Subcutaneous abdominal adipose tissue (tissue), 5 donors: ENCODE measurements at regions not wholly inside any gene's neighbourhood (a gene's known extent, or its start where the extent isn't known, plus 50 kb on each side); places are given as distances from the start of the nearest gene placed in this dataset.

Experiments
- H3K27ac ChIP-seq: one replicate; pipeline ENCODE4 v1.7.0; 2013; ENCODE audit warnings: low read depth, mild to moderate bottlenecking, inconsistent platforms, low read length, moderate library complexity
- H3K27me3 ChIP-seq, 5 donors: one replicate each; pipeline ENCODE4 v1.7.0; 2013; ENCODE audit warnings: low read length in 5 of 5, inconsistent platforms in 1 of 5; ENCODE audit not compliant: control insufficient read depth in 5 of 5, insufficient read depth in 4 of 5
- H3K36me3 ChIP-seq, 5 donors: one replicate each; pipeline ENCODE4 v1.7.0; 2013; ENCODE audit warnings: low read length in 5 of 5; ENCODE audit not compliant: control insufficient read depth in 5 of 5, insufficient read depth in 5 of 5
- H3K4me1 ChIP-seq, 5 donors: one replicate each; pipeline ENCODE4 v1.7.0; 2013; ENCODE audit warnings: low read length in 5 of 5, mild to moderate bottlenecking in 3 of 5, moderate library complexity in 1 of 5; ENCODE audit not compliant: control insufficient read depth in 5 of 5, insufficient read depth in 5 of 5
- H3K4me3 ChIP-seq, 5 donors: one replicate each; pipeline ENCODE4 v1.7.0; 2013; ENCODE audit warnings: low read length in 5 of 5, low read depth in 1 of 5
- H3K9ac ChIP-seq, 5 donors: one replicate each; pipeline ENCODE4 v1.7.0; 2013; ENCODE audit warnings: low read length in 5 of 5, mild to moderate bottlenecking in 4 of 5, moderate library complexity in 3 of 5
- H3K9me3 ChIP-seq, 5 donors: one replicate each; pipeline ENCODE4 v1.7.0; 2013; ENCODE audit warnings: low read length in 5 of 5; ENCODE audit not compliant: control insufficient read depth in 5 of 5
- donor health status: healthy.
- donor health status: healthy.
- donor health status: healthy.
- donor health status: healthy.
- donor health status: healthy.

DNA sequence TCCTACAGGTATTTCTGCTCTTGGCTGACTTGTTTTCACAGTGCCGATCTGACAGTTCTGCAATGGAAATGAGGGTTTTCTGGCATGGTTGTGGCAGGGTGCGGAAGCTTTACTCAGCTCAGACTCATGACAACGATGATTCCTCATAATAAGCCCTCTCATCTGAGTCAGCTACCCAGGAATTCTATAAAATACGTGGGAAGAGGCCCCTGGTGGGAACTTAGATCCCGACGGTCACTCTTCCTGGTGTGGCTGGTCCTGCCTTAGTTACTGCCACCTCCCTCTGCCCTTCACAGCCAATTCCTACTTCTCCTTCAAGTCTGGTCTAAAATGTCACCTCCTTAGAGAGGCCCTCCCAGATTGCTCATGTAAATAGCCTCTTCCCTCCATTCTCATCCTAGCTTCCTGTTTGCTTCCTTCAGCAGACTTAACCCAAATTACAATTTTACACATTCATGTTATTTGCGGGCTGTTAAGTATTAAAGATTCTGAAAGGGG lies 104.2 kb upstream of the MAP1LC3B2 start:
- H3K27ac ChIP-seq: peak overlapping the region; percentile 86
- H3K36me3 ChIP-seq: no peaks in the 10 kb centered on the region
- peak overlapping the region in 2 of 5 donors; percentile 29 to 31 for H3K4me3 ChIP-seq
- no peaks in the 10 kb centered on the region for H3K27me3 ChIP-seq
- H3K9me3 ChIP-seq: no peaks in the 10 kb centered on the region
- peak overlapping the region in 3 of 5 donors; percentile 48 to 59 (median 57) for H3K9ac ChIP-seq
- H3K4me1 ChIP-seq: peaks cover 15 to 25% (median 20%) of the 10 kb centered on the region in 5 donors

DNA sequence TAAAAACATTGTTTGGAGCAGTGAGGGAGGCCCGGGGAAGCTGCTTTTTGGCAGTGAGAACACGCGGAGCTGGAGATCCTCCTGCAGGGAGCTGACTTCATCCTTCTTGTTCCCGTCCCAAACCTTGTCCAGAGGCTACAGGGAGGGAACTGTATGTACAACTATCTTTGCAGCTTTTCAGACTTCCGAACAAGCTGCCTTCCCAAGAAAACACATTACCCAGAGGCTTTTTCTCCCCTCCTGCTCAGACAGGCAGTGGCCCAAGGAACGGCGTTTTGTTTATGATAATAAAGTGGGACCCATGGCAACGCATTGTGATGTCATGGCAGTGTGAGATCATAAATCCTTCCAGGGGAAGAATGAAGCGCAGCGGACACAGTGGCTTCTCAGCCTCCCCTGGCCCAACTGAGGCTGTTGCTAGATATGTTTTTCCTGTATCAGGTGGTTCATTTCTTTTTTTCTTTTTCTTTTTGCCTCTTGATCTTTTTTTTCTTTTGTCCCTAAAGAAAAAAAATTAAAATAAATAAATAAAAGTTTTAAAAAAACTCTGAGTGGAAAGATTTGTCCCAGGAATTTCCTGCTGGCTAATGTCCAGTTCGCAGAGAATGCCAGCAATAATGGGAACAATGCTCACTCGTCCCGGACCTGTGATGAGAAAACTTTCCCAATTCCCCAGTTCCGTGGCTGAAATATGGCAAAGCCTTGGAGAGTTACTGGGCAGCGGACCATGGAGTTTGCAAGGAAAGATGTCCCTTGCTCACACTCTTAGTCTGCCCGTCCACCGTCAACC lies 103.4 kb upstream of the MAP1LC3B2 start:
- Histone ChIP-seq H3K4me3 (peak overlapping the region in 4 of 5 donors; percentile 35 to 46 (median 42)), H3K36me3 (no peaks in the 10 kb centered on the region), H3K9ac (peak overlapping the region in 4 of 5 donors; percentile 22 to 68 (median 58)), H3K27me3 (no peaks in the 10 kb centered on the region), H3K27ac (peak overlapping the region; percentile 86), H3K4me1 (peaks cover 15 to 25% (median 20%) of the 10 kb centered on the region in 5 donors), H3K9me3 (no peaks in the 10 kb centered on the region)

DNA sequence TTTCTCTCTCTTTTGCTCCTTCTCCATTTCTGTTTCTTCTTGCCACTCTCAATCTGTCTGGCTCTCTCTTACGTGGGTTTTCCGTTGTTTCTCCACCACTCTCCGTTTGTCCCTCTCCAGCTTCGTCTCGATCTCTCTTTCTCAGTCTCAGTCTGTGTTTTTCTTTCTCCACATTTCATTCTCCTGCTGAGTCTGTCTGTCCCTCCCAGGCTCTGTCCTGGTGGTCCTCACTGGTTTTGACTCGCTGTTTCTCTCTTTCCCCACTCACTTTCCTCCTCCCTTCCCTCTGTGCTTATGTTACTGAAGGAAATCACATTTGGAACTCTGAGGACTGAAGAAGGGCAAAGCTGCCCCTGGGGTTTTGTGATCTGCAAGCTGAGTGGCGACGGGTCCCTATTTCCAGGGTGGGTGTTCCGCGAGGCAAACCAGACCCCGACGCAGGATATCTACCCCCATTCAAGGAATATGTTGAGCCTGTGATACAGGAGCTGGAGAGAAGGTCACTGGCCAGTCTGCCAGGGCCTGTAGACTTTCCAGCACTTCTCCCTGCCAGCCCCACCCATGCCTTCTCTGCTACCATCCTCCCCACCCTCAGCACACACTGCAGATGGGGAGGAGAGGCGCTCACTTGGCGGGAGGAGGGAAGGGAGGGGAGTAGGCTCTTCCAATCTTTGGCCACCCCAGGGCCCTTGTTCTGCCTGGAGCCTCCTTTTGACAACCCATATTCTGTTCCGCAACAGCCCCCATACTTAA lies 102.7 kb upstream of the MAP1LC3B2 start:
- Histone ChIP-seq H3K9ac (peak overlapping the region in 4 of 5 donors; percentile 22 to 68 (median 56)), H3K27ac (peak overlapping the region; percentile 52), H3K27me3 (no peaks in the 10 kb centered on the region), H3K9me3 (no peaks in the 10 kb centered on the region), H3K36me3 (no peaks in the 10 kb centered on the region), H3K4me3 (peak overlapping the region in 4 of 5 donors; percentile 35 to 46 (median 42)), H3K4me1 (peaks cover 15 to 25% (median 20%) of the 10 kb centered on the region in 5 donors)

DNA sequence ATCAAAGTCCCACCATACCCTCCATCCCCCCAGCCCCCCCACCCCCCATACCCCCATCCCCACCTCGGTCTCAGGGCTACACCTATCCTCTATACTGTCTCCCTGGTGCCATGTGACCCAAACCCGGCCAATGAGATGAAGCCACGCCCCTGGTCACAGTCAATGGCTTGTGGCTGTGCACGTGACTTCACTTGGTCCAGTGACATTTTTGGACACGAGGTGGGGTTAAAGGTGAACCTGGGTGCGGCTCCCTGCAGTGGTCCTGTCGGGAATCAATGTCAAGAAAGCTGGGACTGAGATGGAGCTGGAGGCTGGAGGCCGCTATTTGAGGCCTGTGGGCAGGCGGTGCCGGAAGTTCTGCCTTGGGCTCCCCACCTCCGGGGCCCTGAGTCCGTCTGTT lies 100.7 kb upstream of the MAP1LC3B2 start:
- H3K4me3 ChIP-seq: no peak overlapping the region
- H3K4me1 ChIP-seq: peaks cover 15 to 25% (median 20%) of the 10 kb centered on the region in 5 donors

DNA sequence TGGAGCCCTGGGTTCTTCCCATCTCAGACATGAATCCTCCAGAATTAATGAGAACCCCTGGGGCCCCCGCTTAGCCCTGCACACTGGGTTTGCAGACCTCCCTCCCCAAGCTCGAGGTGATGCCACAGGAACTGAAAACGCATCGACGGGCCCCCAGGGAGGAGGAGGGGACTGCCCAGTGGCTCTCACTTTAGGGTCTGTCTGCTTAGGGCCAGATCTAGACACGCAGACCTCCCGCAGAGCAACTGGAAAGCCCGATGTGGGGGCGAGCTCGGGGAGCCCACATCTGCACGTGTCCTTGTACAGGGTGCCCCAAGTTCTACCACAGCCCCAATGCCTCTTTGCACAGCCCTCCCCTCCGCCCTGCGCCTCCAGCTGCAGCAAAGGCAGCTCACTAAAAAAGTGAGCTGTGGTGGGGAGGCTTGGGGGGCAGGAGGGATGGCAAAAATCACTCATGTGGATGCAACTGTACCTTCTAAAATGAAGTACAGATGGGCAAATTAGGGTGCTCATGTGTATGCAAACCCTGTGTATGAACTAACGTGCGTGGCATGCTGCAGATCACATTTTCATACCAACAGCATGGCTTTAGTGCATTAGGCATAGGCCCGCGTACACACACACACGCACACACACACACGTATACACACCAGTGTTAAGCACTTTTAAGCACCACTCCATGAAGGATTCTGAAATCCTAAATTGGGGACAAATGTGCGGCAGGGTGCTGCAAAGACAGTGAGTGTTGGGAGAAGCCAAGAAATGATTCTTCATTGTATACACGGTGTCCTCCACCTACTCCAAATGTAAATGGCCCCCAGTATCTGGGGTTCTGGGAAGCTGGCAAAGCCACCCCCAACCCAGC lies 99.9 kb upstream of the MAP1LC3B2 start:
- Histone ChIP-seq H3K4me3 (no peak overlapping the region), H3K27ac (no peak overlapping the region), H3K27me3 (no peaks in the 10 kb centered on the region), H3K4me1 (peaks cover 15 to 25% (median 20%) of the 10 kb centered on the region in 5 donors), H3K9ac (no peak overlapping the region), H3K36me3 (no peaks in the 10 kb centered on the region), H3K9me3 (no peaks in the 10 kb centered on the region)

More for the DNA sequence above, 100.7 kb upstream of the MAP1LC3B2 start:
- H3K36me3 ChIP-seq: no peaks in the 10 kb centered on the region
- no peaks in the 10 kb centered on the region for H3K9me3 ChIP-seq
- no peaks in the 10 kb centered on the region for H3K27me3 ChIP-seq
- H3K27ac ChIP-seq: no peak overlapping the region
- H3K9ac ChIP-seq: no peak overlapping the region

DNA sequence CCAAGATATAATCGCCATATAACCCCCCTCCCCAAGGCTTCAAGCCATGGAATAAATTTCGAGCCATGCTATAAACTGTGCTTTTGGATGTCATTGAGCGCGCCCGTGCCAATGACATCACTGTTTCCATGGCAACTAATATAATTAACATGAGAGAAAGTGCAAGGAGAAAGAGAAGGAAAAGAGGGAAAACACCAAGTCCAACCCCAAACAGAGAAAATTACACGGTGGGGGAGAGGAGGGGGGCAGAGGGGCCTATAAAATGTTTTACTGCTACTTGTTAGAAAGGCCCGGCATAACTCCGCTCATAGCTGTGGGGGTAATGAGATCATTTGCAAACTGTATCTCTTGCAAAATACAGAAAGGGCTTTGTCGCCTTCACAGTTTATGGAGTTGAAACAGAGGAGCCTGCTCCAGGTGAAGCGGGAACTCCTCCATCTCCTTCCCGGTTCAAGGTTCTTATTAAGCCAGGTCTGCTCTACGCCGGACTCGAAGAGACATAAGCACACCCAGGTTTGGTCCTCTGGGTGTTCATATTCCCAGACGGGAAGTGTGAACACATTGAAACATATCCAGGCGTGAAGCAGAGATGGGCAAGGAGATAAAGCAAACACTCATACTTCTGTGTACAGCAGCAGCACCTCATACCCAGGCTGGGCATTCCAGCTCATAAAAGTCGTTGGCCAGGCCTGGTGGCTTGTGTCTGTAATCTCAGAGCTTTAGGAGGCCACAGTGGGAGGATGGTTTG lies 99.1 kb upstream of the MAP1LC3B2 start:
- Histone ChIP-seq H3K36me3 (no peaks in the 10 kb centered on the region), H3K4me1 (peaks cover 12 to 18% (median 15%) of the 10 kb centered on the region in 5 donors), H3K9ac (no peak overlapping the region), H3K4me3 (no peak overlapping the region), H3K9me3 (no peaks in the 10 kb centered on the region), H3K27ac (no peak overlapping the region), H3K27me3 (no peaks in the 10 kb centered on the region)

DNA sequence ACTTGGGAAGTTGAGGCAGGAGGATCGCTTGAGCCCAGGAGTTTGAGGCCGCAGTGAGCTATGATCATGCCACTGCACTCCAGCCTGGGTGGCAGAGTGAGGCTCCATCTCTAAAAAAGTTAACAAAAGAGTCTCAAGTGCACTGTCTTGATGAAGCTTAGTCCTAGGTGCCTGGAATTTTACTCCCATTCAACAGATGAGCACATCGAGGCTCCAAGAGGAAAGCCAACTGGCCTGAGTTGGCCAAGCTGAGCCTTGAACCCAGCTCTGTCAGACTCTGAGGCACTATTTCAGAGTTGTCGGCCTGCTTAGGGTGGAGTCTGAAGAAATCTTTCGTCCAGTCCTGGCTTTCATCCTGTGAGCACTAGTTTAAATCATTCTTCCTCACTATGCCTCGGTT lies 98.1 kb upstream of the MAP1LC3B2 start:
- no peak overlapping the region for H3K4me3 ChIP-seq
- no peaks in the 10 kb centered on the region for H3K27me3 ChIP-seq
- H3K4me1 ChIP-seq: peaks cover 3 to 10% (median 9%) of the 10 kb centered on the region in 5 donors
- no peaks in the 10 kb centered on the region for H3K36me3 ChIP-seq
- no peaks in the 10 kb centered on the region for H3K9me3 ChIP-seq
- H3K9ac ChIP-seq: no peak overlapping the region
- no peak overlapping the region for H3K27ac ChIP-seq

DNA sequence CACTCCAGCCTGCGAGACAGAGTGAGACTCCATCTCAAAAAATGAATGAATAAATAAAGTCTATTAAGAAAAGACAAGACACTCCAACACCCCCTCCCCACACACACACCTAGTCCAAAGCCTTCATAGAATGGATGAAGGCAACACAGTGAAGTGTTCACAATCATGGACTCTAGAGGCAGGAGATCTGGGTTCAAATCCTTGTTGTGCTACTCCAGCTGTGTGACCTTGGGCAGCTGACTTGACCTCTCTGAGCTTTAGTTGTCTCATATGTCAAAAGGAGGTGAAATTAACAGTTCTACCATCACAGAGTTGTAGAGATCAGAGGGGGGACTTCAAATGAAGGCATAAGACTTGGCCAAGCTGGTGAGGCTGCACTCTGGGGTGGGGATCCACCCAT lies 95.8 kb upstream of the MAP1LC3B2 start:
- no peak overlapping the region for H3K9ac ChIP-seq
- H3K36me3 ChIP-seq: no peaks in the 10 kb centered on the region
- H3K27ac ChIP-seq: no peak overlapping the region
- H3K4me3 ChIP-seq: no peak overlapping the region
- H3K27me3 ChIP-seq: no peaks in the 10 kb centered on the region
- H3K4me1 ChIP-seq: peaks cover 0 to 6% (median 4%) of the 10 kb centered on the region in 5 donors
- H3K9me3 ChIP-seq: no peaks in the 10 kb centered on the region

DNA sequence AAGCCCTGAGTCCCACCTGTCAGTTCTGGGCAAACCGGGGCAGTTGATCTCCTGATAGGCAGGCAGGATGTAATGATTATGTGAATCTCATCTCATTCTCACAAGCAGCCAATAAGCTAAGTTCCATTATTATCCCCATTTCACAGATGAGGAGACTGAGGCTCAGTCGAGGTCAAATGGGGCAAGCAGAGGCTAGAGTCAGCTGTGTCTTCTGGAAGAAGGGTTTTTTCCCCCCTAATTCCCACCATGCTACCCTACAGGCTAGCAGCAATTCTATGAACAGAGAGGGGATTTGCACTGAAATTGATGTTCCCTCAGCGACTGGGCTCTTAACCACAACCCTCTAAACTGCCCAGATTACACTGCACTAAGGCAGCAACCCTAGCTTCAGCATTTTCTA lies 93.8 kb upstream of the MAP1LC3B2 start:
- Histone ChIP-seq H3K4me1 (peaks cover 0 to 6% (median 4%) of the 10 kb centered on the region in 5 donors), H3K36me3 (no peaks in the 10 kb centered on the region), H3K4me3 (no peak overlapping the region), H3K27ac (no peak overlapping the region), H3K27me3 (no peaks in the 10 kb centered on the region), H3K9me3 (no peaks in the 10 kb centered on the region), H3K9ac (no peak overlapping the region)
